HEK293T (cell line): ENCODE measurements at regions not wholly inside any gene's neighbourhood (a gene's known extent, or its start where the extent isn't known, plus 50 kb on each side); places are given as distances from the start of the nearest gene placed in this dataset.

Experiments
- CTCF ChIA-PET: fragments of 350-600 bp; formaldehyde crosslinking; extraction: SDS; loops from one replicate; lab custom pipeline; 2021; ENCODE audit warnings: antibody characterized with exemption, inconsistent platforms; lab: Yijun Ruan, JAX
- POLR2A ChIA-PET: fragments of 350-600 bp; formaldehyde crosslinking; extraction: SDS; loops from one replicate; lab custom pipeline; 2020; ENCODE audit warnings: antibody characterized with exemption, inconsistent platforms; lab: Yijun Ruan, JAX
- DNase-seq: peaks from one replicate; pipeline ENCODE4 v3.0.0; 2012; ENCODE audit warnings: mixed read lengths; ENCODE audit errors: extremely low spot score
- ARNT ChIP-seq: fragments of 450-650 bp; IDR thresholded peaks from 2 replicates; pipeline ENCODE4 v1.6.1; 2017; ENCODE audit warnings: mild to moderate bottlenecking
- BHLHE40 ChIP-seq: fragments of 450-650 bp; IDR thresholded peaks from 2 replicates; pipeline ENCODE4 v1.6.1; 2016; ENCODE audit warnings: mild to moderate bottlenecking, moderate library complexity, borderline replicate concordance
- CTBP1 ChIP-seq: fragments of 450-650 bp; IDR thresholded peaks from 2 replicates; pipeline ENCODE4 v1.6.1; 2016; ENCODE audit warnings: borderline replicate concordance
- ELF4 ChIP-seq: fragments of 450-650 bp; IDR thresholded peaks from 2 replicates; pipeline ENCODE4 v1.6.1; 2017; ENCODE audit warnings: antibody characterized with exemption
- FOXA1 ChIP-seq: fragments of 450-650 bp; IDR thresholded peaks from 2 replicates; pipeline ENCODE4 v1.6.1; 2016; ENCODE audit warnings: mild to moderate bottlenecking
- FOXK2 ChIP-seq: fragments of 450-650 bp; IDR thresholded peaks from 2 replicates; pipeline ENCODE4 v1.6.1; 2016; ENCODE audit warnings: mild to moderate bottlenecking
- FOXM1 ChIP-seq: fragments of 450-650 bp; IDR thresholded peaks from 2 replicates; pipeline ENCODE4 v1.6.1; 2017; ENCODE audit warnings: mild to moderate bottlenecking, borderline replicate concordance
- HDGF ChIP-seq: fragments of 450-650 bp; IDR thresholded peaks from 2 replicates; pipeline ENCODE4 v1.6.1; 2017; ENCODE audit warnings: antibody characterized with exemption, borderline replicate concordance
- L3MBTL2 ChIP-seq: fragments of 450-650 bp; conservative IDR thresholded peaks from 2 replicates; pipeline ENCODE4 v1.6.1; 2016; ENCODE audit warnings: mild to moderate bottlenecking
- LEF1 ChIP-seq: fragments of 450-650 bp; IDR thresholded peaks from 2 replicates; pipeline ENCODE4 v1.6.1; 2017; ENCODE audit warnings: mild to moderate bottlenecking, borderline replicate concordance
- NFRKB ChIP-seq: fragments of 450-650 bp; IDR thresholded peaks from 2 replicates; pipeline ENCODE4 v1.6.1; 2016; ENCODE audit warnings: mild to moderate bottlenecking, moderate library complexity
- SP1 ChIP-seq: fragments of 450-650 bp; IDR thresholded peaks from 2 replicates; pipeline ENCODE4 v1.6.1; 2017
- SUZ12 ChIP-seq: fragments of 450-650 bp; IDR thresholded peaks from 2 replicates; pipeline ENCODE4 v1.6.1; 2016; ENCODE audit warnings: mild to moderate bottlenecking
- TARDBP ChIP-seq: fragments of 450-650 bp; IDR thresholded peaks from 2 replicates; pipeline ENCODE4 v1.6.1; 2016
- ZNF384 ChIP-seq: fragments of 450-650 bp; IDR thresholded peaks from 2 replicates; pipeline ENCODE4 v1.6.1; 2016
- TF ChIP-seq, protein P1 (sequence below): fragments of 450-650 bp; IDR thresholded peaks from 2 replicates; pipeline ENCODE4 v1.6.1; 2016

DNA sequence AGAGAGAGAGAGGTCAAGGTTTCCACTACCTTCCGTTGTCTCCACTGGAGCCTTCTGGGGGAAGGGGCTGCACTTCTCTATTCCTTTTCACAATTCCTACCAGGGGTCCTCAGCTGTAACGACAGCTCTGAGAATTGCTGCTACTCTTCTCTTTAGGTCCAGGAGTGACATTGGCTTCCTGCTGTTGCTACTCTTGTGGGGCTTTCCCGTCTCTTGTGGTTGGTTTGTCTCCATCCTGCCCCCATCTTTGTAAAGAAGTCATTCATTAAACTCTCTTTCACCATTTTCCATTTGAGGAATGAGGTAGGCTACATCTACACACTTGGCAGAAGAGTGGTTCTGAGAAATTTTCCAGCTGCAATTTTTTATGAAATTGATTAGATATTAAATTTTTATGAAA, 238.8 kb upstream of the LYZL1 start:
- POLR2A ChIA-PET = no interaction called here
- TF ChIP-seq LEF1 (no peak), FOXK2 (no peak)
- CTCF ChIA-PET = no interaction called here
- no peak for DNase-seq

DNA sequence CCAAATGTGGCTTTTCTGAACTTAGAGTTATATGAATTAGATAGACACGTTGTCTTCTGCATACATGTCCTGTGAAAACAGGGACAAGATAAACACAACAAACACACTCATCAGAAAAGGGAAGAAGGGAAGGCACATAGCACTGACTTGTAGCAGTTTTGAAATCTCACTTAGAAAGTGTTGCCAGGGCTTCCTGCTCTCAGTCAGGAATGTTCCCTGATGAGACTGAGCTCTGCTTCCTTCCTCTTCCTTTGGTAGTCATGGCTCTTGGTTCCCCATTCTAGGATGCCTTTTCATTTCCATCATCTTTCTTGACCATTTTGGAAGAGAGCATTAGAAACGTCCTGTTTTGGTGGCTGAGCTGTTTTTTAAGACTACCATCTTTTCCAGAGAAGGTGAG, 233.8 kb upstream of the LYZL1 start:
- no peak for DNase-seq
- TF ChIP-seq ARNT = no peak
- TF ChIP-seq ELF4 = no peak
- TF ChIP-seq ZNF384 = no peak
- TF ChIP-seq SP1 = no peak
- no peak for TF ChIP-seq TARDBP
- TF ChIP-seq NFRKB = no peak
- TF ChIP-seq HDGF = no peak
- TF ChIP-seq BHLHE40 = no peak
- CTCF ChIA-PET = interaction anchor here (0.7 to 1.0 kb wide), 2 partner anchors 9 to 418 kb away, joined by 3 to 4 read pairs; no protein-coding TSS in a partner anchor
- POLR2A ChIA-PET = no interaction called here

DNA sequence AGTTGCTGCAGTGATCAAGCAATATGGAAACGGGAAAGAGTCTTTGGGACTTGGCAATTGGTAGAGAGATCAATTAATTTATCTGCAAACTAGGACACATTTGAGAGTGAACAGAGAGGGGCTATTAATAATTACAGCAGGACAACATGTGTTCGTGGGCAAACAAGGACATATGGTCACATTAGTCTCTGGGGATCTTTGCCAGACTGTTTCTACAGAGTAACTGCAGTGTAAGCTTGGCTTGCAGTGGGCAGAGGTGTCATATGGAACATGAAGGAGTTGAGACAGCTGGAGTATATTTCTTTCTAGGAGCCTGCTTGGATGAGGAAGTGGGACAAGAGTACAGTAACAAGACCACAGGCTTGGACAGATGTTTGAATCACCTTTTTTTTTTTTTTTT, 232.1 kb upstream of the LYZL1 start:
- TF ChIP-seq HDGF = no peak
- no peak for TF ChIP-seq LEF1
- no peak for TF ChIP-seq TARDBP
- TF ChIP-seq, protein P1, sequence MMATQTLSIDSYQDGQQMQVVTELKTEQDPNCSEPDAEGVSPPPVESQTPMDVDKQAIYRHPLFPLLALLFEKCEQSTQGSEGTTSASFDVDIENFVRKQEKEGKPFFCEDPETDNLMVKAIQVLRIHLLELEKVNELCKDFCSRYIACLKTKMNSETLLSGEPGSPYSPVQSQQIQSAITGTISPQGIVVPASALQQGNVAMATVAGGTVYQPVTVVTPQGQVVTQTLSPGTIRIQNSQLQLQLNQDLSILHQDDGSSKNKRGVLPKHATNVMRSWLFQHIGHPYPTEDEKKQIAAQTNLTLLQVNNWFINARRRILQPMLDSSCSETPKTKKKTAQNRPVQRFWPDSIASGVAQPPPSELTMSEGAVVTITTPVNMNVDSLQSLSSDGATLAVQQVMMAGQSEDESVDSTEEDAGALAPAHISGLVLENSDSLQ = no peak
- TF ChIP-seq FOXK2 = no peak
- no peak for TF ChIP-seq ZNF384
- no peak for TF ChIP-seq FOXA1
- POLR2A ChIA-PET = no interaction called here
- CTCF ChIA-PET = interaction anchor here (1.0 kb wide), 1 partner anchor 15 kb away, joined by 3 read pairs; no protein-coding TSS in a partner anchor
- no peak for DNase-seq

DNA sequence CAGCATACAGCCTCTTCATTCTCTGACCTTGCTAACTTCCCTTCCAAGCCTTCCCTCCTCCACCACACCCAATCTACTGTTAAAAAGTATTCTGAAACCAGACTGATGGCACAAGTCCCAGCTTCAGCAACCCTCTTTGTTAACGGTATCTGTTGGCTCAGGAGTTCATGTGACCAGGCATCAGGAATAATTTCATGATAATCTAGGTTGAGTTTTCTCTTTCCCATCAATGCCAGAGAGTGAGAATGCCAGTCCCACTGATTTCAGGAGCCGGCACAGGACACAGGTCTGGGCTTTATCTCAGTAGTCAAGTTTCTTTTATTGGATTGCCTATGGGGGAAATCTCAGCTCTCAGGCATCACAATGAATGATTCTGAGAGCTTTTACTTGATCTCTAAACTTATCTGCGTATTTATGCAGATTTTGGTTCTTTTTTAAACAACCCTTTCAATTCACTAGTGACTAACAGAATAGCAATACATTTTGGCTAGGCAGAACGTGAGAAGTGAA, 231.0 kb upstream of the LYZL1 start:
- ChIA-PET CTCF (no interaction called here), POLR2A (no interaction called here)
- no peak for TF ChIP-seq FOXK2
- TF ChIP-seq NFRKB = no peak
- no peak for TF ChIP-seq SP1
- TF ChIP-seq SUZ12 = no peak
- no peak for TF ChIP-seq LEF1
- no peak for TF ChIP-seq ELF4
- TF ChIP-seq CTBP1 = no peak
- TF ChIP-seq, protein P1 = no peak
- TF ChIP-seq FOXM1 = no peak
- TF ChIP-seq ZNF384 = no peak
- no peak for TF ChIP-seq TARDBP
- no peak for DNase-seq

DNA sequence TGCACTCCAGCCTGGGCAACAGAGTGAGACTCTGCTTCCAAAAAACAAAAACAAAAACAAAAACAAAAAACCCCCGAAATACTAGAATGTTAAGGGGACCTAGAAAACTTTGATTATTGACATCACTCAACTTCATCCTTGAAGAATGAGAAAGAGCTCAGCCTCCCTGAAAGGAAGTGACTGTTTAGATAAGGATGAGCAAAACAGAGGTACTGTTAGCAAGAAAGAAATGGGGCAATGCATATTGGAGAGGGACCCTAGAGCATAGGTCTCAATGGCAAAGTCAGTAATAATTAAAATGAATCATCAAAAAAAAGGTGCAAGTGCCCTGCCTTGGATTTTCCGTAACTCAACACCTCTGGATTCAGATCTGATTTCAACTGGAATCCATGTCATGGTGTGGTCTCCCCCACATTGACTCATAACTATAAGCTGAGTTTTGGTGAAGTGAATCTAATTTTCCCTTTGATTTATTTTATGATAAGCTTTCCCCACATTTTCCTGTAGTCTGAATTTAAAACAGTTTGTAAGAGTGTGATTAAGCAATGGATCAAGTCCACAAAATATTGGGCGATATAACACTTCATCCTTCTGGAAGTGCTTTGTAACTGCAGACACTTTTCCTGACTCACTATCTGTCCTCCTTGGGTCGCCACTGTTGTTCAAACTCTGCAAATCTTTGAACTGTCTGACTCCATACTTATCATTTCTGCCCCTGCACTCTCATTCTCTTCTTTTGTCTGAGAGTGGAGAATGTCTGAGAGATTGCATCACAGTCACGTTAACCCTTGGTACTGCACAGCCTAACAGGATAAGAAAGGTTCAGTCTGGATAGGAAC, 224.8 kb upstream of the LYZL1 start:
- CTCF ChIA-PET = interaction anchor here (0.7 to 1.2 kb wide), 2 partner anchors 10 to 155 kb away, joined by 3 read pairs; no protein-coding TSS in a partner anchor
- TF ChIP-seq LEF1 (no peak), FOXK2 (no peak), NFRKB (no peak), SUZ12 (no peak), SP1 (no peak), FOXA1 (no peak), ELF4 (no peak), ZNF384 (no peak), ARNT (no peak), HDGF (no peak)
- DNase-seq = no peak

DNA sequence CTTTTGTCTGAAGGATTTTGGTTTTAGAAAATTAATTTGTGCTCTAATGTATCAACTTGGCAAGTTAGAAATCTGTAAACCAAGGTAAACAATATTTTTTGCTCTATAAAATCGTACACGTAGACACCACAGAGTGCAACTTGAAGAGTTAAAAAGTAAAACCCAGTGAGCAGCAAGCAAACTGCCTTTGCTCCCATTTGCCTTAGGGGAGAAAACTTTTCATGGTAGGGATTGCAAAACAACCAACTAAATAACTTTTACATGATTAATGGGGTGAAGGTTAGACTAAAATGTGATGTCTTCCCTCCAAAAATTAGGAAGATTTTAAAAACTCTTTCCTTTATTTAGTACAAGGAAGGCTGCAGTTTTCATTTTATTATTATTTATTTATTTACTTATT, 224.2 kb upstream of the LYZL1 start:
- DNase-seq = no peak
- ChIA-PET POLR2A (no interaction called here), CTCF (no interaction called here)
- no peak for TF ChIP-seq L3MBTL2
- no peak for TF ChIP-seq FOXK2
- TF ChIP-seq FOXM1 = no peak
- no peak for TF ChIP-seq SUZ12
- TF ChIP-seq, protein P1 = no peak
- TF ChIP-seq NFRKB = no peak
- no peak for TF ChIP-seq CTBP1
- no peak for TF ChIP-seq SP1
- no peak for TF ChIP-seq ARNT
- TF ChIP-seq HDGF = no peak
- TF ChIP-seq LEF1 = no peak
- TF ChIP-seq TARDBP = no peak

More for the DNA sequence above, 224.8 kb upstream of the LYZL1 start:
- POLR2A ChIA-PET = no interaction called here
